HG02943 (cell line): ENCODE measurements at regions not wholly inside any gene's neighbourhood (a gene's known extent, or its start where the extent isn't known, plus 50 kb on each side); places are given as distances from the start of the nearest gene placed in this dataset.
"Not testable (repeated sequence)": the region's sequence is repeated elsewhere in the genome, so short reads cannot be mapped to it uniquely, and the experiment has no call there.

Source experiments
- ATAC-seq: cut with Tn5 transposase; IDR thresholded peaks from one replicate; pipeline ENCODE4 v1.9.1; 2021; ENCODE audit warnings: mild to moderate bottlenecking, low read depth, moderate library complexity; ENCODE audit not compliant: unreplicated experiment

DNA sequence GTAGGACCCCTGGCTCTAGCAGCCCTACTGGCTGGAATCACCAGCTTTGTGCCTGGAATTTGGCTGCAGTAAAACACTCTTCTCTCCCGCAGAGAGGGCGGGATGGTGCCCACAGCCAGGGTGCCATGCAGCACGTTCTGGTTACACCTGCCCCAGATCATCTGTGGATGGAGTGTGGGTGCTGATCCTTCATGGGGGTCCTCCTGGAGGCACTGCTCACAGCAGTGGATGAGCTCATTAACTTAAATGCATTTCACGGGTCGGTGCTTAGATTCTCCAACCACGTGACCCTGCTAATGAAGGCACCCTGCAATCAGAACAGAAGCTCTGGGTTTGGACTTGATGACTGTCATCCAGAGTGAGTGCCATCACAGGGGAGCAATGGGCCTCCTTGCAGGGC, 138.6 kb upstream of the AFDN start:
- no peak for ATAC-seq

DNA sequence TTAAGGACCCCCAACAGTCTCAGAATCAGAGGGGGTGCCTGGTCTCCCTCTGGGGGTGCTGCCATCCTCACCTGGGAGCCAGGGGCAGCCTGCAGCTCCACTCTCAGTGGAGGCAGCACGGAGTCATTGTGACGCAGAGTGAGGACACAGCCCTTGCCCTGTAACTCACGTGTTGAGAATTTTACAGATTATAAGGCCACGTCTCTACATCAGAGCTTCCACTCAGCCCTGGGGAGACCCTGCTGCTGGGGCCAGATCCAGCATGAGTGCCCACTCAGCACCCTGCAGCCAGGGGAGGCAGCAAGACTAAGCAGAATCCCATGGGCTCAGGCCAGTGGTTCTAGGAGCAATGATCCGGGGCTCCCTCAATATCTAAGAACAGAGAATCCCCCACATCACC, 137.4 kb upstream of the AFDN start:
- no peak for ATAC-seq

DNA sequence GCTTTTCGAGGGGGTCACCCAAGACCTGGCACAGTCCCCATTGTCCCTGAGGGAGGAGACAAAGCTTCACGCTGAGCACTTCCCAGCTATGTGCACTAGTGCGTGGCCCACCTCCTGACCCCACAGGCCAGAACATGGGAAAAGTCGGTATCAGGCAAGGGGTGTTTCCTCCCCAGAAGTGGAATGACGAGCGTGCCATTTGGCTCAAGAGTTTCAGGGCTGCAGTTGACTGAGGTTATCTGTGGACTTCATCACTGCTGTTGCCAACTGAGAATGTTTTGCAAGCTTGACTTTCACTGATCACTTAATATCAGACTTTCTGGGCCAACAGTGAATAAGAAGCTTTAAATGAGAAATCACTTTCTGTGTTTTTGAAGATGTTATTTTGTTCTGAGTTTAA, 137.0 kb upstream of the AFDN start:
- ATAC-seq = no peak

DNA sequence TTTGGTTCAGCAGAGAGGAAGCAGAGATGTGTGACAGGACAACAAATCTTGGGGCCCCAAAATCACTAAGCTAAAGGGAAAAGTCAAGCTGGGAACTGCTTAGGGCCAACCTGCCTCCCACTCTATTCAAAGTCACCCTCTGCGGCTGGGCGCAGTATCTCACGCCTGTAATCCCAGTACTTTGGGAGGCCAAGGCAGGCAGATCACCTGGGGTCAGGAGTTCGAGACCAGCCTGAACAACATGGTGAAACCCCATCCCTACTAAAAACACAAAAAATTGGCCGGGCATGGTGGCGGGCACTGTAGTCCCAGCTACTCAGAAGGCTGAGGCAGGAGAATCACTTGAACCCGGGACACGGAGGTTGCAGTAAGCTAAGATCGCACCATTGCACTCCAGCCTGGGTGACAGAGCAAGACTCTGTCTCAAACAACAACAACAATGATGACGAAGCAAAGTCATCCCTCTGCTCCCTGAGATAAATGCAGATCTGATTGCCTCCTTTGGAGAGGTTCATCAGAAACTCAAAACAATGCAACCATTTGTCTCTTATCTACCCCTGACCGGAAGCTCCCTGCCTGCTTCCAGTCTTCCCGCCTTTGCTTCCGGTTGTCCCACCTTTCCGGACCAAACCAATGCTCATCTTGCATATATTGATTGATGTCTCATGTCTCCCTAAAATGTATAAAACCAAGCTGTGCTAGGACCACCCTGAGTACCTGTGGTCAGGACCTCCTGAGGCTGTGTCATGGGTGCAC, 136.4 kb upstream of the AFDN start:
- ATAC-seq = not testable (repeated sequence)

DNA sequence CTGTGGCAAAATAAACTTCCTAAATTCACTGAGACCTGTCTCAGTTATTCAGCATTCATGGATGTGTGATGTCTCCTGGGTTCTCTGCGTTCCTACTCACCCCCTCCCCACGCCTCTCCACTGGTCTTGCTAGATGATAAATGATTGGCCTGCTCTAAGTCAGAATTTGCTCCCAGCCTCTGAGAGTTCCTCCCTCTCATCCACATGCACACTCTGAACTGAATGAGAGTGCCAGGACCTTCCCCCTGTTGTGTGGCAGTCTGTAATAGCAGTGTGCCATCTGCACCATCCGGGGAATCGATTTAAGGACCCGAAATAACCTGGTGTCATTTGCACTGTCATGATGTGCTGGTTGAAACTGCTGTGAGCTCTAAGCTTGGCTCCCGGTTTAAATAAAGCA, 135.8 kb upstream of the AFDN start:
- ATAC-seq = no peak

DNA sequence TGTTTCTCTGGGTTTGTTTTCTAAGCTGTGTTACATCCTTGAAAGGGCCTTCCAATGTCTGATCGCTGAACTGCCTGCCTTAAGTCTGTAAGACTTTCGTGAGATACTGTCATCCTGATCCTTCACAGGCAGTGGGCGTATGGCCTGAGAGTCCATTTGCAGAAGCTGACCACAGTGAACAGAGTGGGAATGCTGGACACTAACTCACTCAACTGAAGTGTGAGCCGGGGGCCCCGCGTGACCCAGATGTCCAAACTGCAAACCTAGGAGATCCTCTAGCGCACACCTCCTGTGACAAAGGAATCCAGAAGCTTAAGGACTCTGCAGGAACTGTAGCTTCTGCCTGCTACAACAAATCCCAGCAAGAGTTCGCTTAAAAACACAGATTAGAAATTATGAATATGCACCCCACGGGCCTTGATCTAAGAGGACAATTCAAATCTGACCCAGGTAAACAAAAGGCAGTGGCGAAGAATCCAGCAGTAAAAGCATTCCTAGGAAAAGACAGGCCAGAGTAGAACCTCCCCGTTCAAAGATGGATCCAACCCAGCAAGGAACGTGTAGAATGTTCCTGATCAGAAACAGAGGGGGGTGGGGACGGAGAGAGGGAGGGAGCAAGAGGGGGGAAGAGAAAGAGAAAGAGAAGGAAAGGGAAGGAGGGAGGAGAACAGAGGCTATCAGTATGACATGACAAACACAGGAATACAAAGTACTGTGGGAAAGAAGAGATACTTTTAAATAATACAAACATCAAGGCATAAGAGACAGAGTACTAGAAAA, 135.0 kb upstream of the AFDN start:
- ATAC-seq = no peak

DNA sequence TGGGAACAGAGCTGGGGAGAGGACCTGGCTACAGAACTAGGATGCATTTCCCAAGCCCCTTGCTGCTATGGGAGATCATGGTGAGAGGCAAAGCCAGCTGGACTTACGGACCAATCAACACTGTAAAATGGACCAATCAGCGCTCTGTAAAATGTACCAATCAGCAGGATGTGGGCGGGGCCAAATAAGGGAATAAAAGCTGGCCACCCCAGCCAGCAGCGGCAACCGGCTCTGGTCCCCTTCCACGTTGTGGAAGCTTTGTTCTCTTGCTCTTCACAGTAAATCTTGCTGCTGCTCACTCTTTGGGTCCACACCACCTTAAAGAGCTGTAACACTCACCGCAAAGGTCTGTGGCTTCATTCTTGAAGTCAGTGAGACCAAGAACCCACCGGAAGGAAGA, 133.2 kb upstream of the AFDN start:
- not testable (repeated sequence) for ATAC-seq

DNA sequence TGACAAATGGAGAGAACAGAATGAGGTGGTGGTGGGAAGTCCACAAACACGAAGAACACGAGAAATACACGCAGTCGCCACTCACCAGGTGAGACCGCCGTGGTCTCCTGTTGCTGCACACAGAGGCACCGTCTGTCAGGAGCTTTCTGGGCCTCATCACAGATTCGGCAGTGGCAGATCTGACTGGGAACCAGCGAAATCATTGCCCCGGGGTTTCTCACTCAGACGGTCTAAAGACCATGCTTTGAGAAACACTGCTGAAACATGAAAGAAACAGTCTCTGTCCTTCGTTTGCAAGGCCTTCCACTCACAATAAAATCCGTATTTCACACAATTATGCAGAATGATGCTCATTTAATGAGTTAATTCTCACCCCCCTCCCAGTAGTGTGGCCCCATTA, 130.9 kb upstream of the AFDN start:
- no peak for ATAC-seq

DNA sequence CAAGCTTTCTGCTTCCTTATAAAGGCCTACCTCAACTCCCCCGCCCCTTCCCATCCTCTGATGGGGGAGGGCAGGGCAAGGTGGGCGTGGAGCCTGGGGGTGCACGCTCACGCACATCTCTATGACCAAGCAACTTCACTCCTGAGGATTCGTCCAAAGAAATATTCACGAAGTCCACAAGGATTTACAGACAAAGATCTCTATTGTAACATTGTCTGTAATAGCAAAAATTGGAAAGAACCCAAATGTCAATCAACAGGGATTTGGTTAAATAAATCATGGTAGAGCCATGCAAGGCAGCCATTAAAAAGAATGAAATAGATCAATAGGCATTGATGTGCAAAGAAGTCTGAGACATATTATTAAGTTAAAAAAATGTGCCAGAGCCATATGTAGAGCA, 130.4 kb upstream of the AFDN start:
- ATAC-seq = no peak

DNA sequence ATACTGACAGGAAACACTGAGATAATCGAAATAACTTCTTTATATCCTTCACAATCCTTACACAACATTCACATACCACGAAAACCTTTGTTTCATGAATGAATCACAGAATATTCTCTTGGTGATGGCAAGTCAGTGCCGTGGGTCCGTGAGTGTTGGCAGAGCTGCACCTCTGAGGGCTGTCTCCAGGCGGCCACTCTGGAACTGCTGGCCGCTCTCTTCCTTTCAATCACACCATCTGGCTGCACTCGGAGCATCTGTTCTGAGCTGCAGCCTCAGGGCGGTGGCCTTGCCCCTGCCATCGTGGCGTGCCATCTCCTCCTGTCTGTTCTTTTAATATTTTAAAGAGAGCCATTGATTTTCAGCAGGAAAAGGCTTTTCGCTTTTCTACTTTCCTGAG, 129.4 kb upstream of the AFDN start:
- ATAC-seq = no peak

DNA sequence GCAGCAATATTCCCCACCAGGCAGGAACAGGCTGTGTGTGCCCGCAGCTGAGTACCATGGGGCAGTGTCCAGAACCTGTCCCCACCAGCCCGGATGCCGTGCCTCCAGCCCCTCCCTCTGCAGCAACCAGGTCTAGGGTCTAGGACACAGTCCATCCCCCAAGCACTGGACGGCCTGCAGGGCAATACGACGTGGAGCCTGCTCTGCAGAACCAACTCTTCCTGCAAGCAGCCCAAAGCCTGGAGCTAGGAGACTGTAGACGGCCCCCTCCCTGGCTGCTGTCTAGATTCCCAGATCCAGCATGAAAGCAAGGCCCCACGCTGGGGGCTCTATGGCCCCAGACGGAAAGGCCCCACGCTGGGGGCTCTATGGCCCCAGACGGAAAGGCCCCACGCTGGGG, 128.2 kb upstream of the AFDN start:
- no peak for ATAC-seq

DNA sequence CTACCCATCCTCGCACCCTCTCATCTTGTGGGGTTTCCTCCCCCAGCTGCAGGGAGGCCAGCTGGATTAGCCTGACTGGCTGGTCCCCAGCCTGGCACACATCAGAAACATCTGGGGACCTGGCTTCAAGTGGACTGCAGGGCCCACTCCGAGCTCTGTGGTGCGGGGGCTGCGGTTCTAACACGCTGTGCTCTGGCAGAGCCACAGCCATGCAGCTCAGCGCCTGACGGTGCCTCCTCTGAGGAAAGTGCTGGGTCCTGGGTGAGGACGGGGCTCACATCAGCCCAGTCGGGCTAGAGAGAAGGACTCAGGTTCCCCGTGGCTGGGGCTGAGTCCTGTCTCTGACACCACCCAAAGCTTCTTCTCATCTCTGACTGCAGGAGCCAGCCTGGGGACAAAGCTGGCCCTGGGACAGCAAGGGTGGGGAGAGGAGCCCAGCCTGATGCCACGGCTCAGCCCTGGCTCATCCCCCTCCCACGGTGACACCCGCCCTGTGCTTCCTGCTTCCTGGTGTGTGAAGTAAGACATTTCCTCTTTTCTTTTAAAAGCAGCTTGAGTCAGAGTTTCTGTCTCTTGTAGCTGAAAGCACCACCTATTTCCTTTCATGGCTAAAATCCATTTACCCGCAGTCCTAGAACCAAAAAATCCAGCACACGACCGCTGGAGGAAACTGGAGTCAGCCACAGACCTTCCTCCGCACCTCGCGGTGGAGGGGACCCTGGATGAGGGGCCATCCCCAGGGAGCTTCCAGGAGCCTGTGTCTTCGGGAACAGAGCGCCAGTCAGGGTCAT, 127.4 kb upstream of the AFDN start:
- no peak for ATAC-seq

DNA sequence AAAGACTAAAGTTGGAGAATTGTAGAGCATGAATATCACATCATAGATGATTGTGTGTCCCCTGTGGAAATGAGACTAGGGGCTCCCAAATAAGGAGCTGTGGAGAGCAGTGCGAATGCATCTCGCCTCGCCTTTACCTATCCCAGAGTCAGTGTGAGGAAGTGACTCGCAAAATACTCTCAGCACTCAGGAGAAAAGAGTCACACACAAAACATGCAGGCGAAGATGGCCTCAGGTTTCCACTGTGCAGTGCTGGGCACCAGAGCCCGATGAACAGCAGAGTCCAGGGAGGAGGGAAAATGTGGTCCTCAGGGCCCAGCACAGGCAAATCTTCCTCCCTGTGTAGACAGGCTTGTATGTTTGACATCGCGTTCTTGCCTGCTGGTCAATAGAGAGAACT, 126.5 kb upstream of the AFDN start:
- ATAC-seq = no peak

DNA sequence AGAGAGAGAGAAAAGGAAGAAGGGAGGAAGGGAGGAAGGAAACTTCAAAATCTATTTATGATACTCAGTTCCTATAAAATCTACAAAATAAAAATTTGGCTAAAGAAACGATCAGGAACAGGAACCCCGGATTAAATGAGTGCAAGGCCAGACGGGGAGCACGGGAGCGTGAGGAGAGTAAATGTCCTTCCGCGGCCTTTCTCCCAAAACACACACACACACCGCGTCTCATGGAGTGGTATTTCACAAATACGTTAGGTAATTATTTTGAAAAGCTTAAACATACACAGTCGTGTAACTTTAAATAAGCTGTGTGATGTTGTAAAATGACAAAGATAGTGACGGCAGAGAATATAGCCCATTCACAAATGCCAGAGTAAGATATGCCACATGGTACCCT, 125.7 kb upstream of the AFDN start:
- no peak for ATAC-seq

DNA sequence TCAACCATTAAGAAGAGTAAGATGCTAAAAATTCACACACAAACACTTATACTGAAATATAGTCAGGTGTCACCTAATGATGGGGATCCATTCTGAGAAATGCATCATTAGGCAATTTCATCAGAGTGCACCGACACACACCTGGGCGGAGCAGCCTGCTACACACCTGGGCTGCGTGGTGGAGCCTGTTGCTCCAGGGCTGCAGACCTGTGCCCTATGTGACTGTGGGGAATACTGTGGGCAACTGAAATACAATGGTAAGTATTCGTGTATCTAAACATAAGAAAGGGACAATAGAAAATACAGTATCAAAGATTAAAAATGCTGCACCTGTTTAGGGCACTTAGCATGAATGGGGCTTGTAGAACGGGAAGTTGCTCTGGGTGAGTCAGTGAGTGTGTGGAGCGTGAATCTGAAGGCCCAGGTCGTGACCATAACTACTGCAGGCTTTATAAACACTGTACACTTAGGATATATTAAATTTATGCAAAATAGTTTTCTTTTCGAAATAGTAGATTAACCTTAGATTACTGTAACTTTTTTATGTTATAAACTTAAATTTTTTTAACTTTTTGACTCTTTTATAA, 124.4 kb upstream of the AFDN start:
- no peak for ATAC-seq

DNA sequence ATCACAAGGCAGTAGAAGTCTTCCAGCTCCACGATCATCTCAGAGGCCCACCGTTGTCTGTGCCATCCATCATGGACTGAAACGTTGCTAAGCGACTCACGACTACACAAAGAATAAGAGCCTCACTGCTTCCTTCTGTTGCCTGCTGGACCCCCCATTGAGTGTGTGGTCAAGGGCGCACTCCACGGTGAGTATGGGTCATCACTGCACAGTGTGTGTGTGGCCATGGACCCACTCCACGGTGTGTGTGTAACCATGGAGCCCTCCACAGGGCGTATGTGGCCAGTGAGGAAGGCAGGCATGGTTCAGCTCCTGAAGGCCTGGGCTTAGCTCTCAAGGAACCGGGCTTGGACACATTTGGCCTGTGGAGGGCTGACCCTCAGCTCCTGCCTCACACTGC, 123.4 kb upstream of the AFDN start:
- ATAC-seq = no peak

DNA sequence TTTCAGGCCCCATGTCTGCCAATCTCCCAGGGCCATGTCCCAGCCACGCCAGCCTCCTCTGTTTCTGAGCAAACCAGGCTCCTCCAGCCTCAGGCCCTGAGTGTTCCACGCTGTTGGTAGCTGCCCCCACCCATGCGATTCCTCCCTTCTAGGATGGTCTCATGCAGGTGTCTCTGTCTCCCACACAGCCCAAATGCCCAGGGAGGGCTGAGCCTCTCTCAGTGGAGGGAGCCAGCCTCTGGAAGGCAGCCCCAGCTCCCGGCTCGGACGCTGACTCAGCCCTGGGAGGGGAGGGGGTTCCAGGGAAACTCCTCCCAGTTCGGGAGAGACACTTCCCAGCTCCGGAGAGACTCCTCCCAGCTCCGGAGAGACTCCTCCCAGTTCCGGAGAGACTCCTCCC, 122.9 kb upstream of the AFDN start:
- ATAC-seq = no peak

DNA sequence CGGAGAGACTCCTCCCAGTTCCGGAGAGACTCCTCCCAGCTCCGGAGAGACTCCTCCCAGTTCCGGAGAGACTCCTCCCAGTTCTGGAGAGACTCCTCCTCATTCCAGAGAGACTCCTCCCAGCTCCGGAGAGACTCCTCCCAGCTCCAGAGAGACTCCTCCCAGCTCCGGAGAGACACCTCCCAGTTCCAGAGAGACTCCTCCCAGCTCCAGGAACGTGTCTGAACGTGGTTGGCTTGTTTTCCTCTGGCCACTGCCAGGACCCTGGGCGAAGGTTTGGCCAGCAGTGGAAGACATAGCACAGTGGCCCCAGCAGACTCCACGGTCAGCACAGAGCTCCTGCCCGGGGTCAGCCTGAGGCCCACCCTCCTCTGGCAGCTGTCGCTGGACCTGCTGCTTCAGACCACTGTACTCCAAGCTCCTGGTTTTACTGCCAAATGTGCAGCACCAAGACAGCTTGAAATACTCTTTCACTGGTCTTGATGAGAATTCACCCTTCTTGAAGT, 122.3 kb upstream of the AFDN start:
- ATAC-seq = no peak

DNA sequence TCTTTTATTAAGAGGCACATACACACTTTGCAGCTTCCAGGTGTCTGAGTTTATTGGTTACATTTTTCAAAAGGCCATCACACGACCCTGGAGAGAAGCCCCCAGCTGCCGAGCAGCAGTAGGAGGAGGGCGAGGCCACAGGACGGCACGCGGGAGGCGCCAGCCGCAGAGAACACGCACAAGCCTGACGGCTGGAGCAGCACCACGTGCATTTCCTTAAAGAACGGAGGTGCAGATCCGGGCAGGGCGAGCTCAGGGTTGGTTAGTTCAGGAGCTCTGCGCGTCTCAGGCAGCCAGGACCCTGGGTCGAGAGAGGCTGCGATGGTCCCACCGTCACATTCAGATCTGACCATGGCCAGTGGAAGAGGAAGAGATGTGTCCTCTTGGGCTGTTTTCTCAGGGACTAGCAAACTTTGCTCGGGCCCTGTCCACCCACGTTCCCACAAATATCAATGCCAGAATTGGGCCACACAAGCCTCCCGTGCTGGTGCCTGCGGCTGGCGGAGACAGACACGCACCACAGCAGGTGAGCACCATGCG, 121.4 kb upstream of the AFDN start:
- no peak for ATAC-seq

DNA sequence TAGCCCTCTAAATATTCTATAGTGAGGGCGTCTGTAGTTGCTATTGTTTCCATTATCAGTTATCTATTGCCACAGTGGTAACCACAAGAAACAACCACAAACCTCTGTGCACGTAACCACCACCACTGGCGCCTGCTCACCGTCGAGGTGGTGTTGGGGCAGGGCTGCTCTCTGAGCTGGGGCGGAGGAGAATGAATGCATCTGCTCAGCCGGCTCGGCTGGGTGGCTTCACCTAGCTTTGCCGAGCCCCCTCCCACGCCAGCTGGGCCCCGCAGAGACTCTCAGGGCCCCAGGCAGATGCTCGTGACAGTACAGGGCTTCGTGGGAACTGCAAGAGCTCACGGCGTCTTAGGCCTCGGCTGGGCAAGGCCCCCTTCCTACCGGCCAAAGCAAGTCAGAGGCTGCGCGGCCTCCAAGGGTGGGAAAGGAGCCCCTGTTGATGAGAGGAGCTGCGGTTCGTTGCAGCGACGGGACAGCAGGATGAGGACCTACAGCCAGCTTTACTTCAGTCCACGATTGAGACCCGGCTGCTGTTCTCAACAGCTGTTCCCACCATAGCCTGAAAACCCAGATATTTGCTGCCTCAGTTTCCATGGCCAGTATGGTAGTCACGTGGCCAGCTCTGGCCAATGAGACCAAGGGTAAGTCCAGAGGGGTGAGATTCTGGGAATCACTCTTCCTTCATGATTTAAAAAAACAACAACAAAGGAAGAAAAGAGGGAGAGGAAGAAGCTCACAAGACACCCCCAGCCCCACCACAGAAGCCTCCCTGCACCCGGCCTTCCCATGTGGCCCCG, 120.2 kb upstream of the AFDN start:
- ATAC-seq = peak; percentile 91
